ENCODE measurements at regions not wholly inside any gene's neighbourhood (a gene's known extent, or its start where the extent isn't known, plus 50 kb on each side); places are given as distances from the start of the nearest gene placed in this dataset.

- DNase-seq, result no peak
Measured at GRCh38 chr5:175808711-175809110, 62.7 kb upstream of the CPLX2 start.

DNA sequence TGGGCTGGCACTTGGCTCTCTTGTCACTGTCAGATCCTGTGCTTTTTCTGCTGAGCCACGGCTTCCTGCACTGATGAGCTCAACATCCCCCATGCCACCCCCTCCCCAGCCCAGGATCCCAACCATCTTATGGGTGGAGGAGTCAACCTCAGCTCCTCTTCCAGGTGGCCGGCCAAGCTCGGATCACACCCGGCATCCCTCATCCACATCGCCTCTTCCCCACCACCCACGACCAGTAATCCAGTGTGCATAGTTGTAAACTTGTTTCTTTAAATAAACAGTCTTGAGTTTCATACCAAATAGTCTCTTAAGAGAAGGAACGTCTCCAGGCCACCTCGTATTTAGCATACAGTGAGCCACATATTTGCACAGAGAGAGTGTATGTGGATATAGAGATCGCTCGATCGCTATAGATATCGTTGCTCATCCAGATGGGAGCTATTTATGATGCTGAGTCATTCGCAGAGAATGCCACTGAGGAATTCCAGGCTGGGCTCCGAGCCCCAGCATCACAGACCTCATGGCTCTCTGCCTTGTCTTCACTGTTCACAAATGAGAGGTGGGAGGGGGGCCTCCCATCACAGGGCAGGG, 61.8 kb upstream of the CPLX2 start:
- DNase-seq, result no peak

- no peak for DNase-seq
Measured at GRCh38 chr5:175810457-175810856, 60.9 kb upstream of the CPLX2 start.

GRCh38 chr5:175811589-175811988, 59.8 kb upstream of the CPLX2 start:
- DNase-seq, result no peak

- DNase-seq, result no peak
Measured at GRCh38 chr5:175813943-175814630, 57.3 kb upstream of the CPLX2 start.

DNA sequence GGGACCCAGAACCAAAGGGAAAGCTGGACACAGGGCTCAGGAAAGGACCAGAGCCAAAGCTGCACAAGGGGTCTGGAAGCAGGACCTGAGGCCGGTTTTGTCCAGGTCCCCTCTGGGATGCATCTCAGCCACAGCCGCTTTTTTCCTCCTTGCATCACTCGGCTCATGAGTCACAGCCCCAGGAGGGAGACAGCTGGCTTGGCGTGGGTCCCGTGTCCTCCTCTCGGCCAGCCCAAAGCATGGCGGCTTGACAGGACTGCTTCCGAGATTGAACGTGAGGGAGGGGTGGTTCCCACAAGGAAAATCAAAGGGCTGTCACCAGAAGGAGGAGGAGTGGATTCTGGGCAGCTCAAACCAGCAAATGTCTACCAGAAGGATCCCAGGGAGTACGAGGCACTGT, 56.7 kb upstream of the CPLX2 start:
- no peak for DNase-seq

- no peak for DNase-seq
Measured at GRCh38 chr5:175815126-175815913, 56.1 kb upstream of the CPLX2 start.

DNA sequence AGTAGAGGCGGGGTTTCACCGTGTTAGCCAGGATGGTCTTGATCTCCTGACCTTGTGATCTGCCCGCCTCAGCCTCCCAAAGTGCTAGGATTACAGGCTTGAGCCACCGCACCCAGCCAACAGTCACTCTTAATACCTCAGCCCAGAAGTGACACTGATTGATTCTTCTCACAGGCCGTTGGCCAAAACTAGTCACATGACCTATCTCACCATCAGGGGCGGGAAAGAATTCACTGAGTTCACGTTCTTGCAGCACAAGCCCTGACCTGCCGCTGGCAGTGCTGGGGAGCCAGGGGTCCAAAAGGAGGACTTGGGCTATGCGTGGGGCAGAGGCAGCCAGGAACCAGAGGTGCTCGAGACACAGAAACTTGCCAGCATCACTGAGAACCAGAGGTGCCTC, 55.0 kb upstream of the CPLX2 start:
- DNase-seq, result no peak

GRCh38 chr5:175819090-175819425, 52.3 kb upstream of the CPLX2 start:
- DNase-seq, result no peak

GRCh38 chr5:175820230-175820629, 51.1 kb upstream of the CPLX2 start:
- no peak for DNase-seq

Data from stimulated activated CD4-positive, alpha-beta T cell treated with anti-CD3 and anti-CD28 coated beads, Interleukin-2, amount 100 ng/mL, for 24 hours (primary cell).